Germinal center (tissue), 1 donor: ENCODE measurements at regions not wholly inside any gene's neighbourhood (a gene's known extent, or its start where the extent isn't known, plus 50 kb on each side); places are given as distances from the start of the nearest gene placed in this dataset.

Experiments
- DNase-seq: peaks from one replicate; pipeline ENCODE4 v3.0.0; 2012; ENCODE audit warnings: mixed read lengths, low spot score

GRCh38 chr3:28646435-28646834, 297.8 kb upstream of the AZI2 start:
- no peak for DNase-seq

DNA sequence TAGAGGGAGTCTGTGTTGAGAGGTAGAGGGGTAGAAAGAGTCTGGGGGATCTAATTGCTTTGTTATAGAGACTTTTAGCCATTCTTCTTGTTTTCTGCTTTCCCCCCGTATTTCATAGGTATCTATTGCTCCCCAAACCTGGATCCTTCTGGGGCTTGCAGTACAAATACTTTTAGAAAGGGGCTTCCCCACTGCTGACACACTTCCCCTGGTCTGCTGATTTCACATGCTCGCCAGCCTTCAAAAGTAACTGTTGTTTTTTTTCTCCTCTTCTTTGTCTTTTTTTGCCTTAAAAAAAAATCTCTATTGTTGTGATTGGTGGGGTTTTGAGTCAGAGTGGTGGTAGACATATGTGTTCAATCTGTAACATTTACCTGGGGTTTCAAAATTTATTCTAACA, 300.6 kb upstream of the AZI2 start:
- no peak for DNase-seq

DNA sequence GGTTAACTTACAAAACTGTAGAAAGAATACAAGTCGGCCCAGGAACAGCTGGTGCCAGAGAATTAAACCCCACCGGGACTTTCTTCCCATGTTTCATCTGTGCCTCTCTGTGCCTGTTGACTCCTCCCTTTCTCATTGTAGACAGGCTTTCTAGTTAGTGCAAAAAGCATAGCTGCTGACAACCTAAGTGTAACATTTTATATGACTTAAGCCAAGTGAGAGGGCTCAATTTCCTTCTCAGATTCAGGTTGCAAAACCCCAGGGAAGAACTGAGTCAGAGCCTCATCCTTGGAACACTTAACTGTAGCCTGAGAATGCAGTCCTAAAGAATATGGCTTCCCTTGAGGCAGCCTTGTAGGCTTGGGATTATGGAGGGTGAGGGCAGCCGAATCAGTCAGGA, 302.5 kb upstream of the AZI2 start:
- DNase-seq, result no peak

DNA sequence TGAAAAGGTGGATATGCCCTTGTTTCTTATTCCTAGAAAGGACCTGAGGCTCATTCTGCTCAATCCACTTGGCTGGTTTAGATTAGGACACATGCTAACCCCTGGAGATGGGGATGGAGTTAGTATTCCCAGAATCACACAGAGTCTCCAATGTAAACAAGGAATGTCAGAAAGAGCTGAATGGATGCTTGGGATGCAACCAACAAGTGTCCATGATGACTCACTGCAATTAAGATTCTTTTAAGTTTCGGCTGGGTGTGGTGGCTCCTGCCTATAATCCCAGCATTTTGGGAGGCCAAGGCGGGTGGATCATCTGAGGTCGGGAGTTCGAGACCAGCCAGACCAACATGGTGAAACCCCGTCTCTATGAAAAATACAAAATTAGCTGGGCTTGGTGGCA, 315.5 kb upstream of the AZI2 start:
- DNase-seq, result no peak

GRCh38 chr3:28667646-28668621, 319.3 kb upstream of the AZI2 start:
- peak; percentile 38 for DNase-seq

- no peak for DNase-seq
Measured at GRCh38 chr3:28669870-28670269, 321.2 kb upstream of the AZI2 start.

DNA sequence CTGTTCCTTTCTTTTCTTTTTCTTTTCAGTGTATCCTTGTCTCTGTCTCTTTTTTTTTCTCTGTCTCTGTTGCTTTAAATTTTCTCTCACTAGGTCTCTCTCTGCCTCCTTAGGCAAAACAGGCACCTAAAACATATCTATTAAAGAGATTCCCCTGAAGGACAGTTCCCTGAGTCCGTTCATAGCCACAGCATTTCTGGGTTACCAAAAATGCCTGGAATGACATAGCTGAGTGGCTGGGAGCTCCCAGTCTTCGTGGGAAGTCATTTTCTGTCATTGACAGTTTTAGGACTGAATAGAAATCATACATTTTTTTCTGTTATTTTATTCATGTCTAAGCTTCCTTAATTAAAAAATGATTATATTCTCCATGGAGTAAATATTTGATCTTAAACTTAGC, 323.8 kb upstream of the AZI2 start:
- DNase-seq, result no peak

GRCh38 chr3:28673446-28673845, 324.8 kb upstream of the AZI2 start:
- no peak for DNase-seq

- no peak for DNase-seq
Measured at GRCh38 chr3:28674212-28674611, 325.6 kb upstream of the AZI2 start.

GRCh38 chr3:28677581-28677980, 329.0 kb upstream of the AZI2 start:
- no peak for DNase-seq

GRCh38 chr3:28678086-28678485, 329.5 kb upstream of the AZI2 start:
- DNase-seq, result no peak

GRCh38 chr3:28680050-28680449, 331.4 kb upstream of the AZI2 start:
- no peak for DNase-seq

GRCh38 chr3:28682121-28682520, 333.5 kb upstream of the AZI2 start:
- DNase-seq, result no peak

DNA sequence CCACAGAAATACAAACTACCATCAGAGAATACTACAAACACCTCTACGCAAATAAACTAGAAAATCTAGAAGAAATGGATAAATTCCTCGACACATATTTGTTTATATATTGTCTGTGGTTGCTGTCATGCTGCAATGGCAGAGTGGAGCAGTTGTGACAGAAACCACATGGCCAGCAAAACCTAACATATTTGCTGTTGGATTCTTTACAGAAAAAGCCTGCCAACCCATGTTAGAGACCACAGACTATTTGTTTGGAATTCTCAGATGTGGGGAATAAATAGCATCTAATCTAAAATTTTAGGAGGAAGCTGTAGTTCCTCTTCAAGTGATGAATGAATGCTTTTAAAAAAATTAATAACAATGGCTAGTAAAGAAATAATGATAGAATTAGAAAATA, 341.6 kb upstream of the AZI2 start:
- DNase-seq, result no peak

GRCh38 chr3:28698706-28699105, 350.1 kb upstream of the AZI2 start:
- no peak for DNase-seq

- DNase-seq, result no peak
Measured at GRCh38 chr3:28699283-28699682, 350.7 kb upstream of the AZI2 start.

DNA sequence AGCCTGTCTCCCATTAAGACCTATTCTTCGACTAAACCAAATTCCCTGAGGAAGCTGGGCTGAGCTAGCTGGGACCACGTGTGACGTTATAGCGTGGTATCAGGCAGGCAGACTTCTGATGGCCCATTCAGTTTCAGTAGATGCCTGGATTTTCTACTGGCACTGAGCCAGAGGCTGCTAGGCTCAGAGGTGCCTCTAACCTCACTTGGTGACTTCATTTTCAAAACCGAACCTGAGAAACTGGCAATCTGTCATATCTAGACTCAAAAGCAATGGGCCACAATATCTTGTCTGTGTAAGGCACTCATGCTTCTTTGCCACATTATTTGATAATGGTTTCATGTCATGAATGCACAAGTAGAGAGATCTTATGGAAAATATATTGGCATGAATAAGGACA, 352.1 kb upstream of the AZI2 start:
- DNase-seq, result no peak

DNA sequence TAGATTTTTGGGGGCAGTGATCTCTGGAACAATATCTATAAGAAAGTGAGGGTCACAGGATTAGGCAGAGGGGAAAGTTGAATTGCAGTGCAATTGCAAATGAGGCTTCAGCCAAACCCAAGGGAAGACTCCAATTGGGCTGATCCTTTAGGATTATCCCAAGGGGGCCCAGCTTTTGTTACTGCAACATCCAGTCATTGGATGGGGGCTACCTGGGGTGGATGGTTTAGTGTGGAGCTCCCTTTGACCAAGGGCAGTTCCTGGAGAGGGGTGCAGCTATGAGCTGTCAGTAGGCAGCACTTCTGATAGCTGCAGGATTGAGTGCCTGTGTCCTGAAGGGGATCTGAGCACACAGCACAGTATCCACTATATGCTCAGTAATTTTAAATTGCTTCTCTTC, 355.2 kb upstream of the AZI2 start:
- no peak for DNase-seq

- no peak for DNase-seq
Measured at GRCh38 chr3:28711293-28711692, 362.7 kb upstream of the AZI2 start.

- DNase-seq, result no peak
Measured at GRCh38 chr3:28716939-28717338, 368.3 kb upstream of the AZI2 start.

- DNase-seq, result no peak
Measured at GRCh38 chr3:28718074-28718849, 369.6 kb upstream of the AZI2 start.

DNA sequence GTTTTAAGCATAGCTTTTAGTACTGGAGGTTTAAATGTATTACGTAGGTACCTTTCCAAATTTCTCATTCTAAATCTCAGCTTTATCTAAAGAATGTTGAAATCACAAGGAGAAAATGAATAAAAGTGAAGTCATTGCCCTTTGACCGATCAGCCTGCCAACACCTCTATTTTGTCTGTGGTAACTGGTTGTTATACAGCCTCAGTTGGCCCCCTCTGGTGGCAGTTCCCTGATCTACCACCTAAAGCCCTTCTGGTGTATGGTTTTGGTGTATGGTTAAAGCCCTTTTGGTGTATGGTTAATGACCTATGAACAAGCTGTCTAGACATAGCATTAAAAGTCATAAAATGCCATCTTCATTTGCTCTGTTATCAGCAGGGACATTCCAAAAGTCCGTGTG, 378.2 kb upstream of the AZI2 start:
- DNase-seq, result peak; percentile 3

DNA sequence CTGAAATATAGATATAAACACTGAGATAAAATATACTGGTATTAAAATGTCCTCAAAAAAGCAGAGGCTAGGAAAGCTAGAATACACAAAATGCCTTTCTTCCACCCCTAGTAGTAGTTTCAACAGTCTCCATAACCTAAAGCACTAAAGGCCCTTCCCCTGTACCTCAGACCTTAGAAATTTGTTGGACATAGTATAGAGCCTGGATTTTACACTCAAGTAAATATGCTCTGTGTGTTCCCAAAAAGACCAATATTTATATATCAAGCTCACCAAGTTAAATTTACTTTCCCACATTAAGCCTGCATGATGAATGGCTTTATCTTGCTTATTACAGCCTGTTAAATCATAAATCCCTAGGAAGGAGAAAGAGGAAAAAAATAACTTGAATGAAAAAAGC, 378.7 kb upstream of the AZI2 start:
- DNase-seq, result no peak
